CD4-positive, alpha-beta T cell (primary cell): ENCODE measurements at regions not wholly inside any gene's neighbourhood (a gene's known extent, or its start where the extent isn't known, plus 50 kb on each side); places are given as distances from the start of the nearest gene placed in this dataset.

Source experiments
- ATAC-seq: fragments of 200-7000 bp; cut with Tn5 transposase; one replicate; pipeline ENCODE4 v1.10.0; 2022; ENCODE audit warnings: mild to moderate bottlenecking; ENCODE audit not compliant: poor library complexity
- CTCF ChIA-PET: fragments of 350-600 bp; sonication (Branson Sonifier 250); formaldehyde crosslinking; loops from one replicate; lab custom pipeline; 2021; ENCODE audit warnings: antibody characterized with exemption, inconsistent platforms; lab: Charles Lee
- POLR2A ChIA-PET: fragments of 350-600 bp; sonication (Branson Sonifier 250); formaldehyde crosslinking; loops from one replicate; lab custom pipeline; 2021; ENCODE audit warnings: antibody characterized with exemption, inconsistent platforms; lab: Charles Lee
- DNase-seq, 14 experiments: peaks; one replicate each; pipeline ENCODE4 v3.0.0-alpha.2; 2013 to 2020; ENCODE audit warnings: mixed read lengths in 2 of 14
- H3K27ac ChIP-seq, 2 donors: one replicate each; pipeline versions ENCODE4 v1.5.1 to v1.7.0; 2013; ENCODE audit warnings: low read length in 2 of 2, low read depth in 1 of 2, mild to moderate bottlenecking in 1 of 2
- H3K27me3 ChIP-seq, 2 experiments: 1 replicate in 1 of 2; 2 replicates in 1 of 2; pipeline versions ENCODE4 v1.6.1 to v1.7.0; 2013; ENCODE audit warnings: low read length in 2 of 2, control low read depth in 1 of 2, mild to moderate bottlenecking in 1 of 2, moderate library complexity in 1 of 2; ENCODE audit not compliant: insufficient read depth in 2 of 2, control insufficient read depth in 1 of 2
- H3K36me3 ChIP-seq: one replicate; pipeline ENCODE4 v1.6.1; 2013; ENCODE audit warnings: low read length, control low read depth; ENCODE audit not compliant: insufficient read depth
- H3K4me1 ChIP-seq: one replicate; pipeline ENCODE4 v1.6.1; 2013; ENCODE audit warnings: low read length, control low read depth; ENCODE audit not compliant: insufficient read depth
- H3K4me3 ChIP-seq: one replicate; pipeline ENCODE4 v1.5.1; 2013; ENCODE audit warnings: mild to moderate bottlenecking, low read length, moderate library complexity
- H3K9me3 ChIP-seq, 2 experiments: 1 replicate in 1 of 2; 2 replicates in 1 of 2; pipeline versions ENCODE4 v1.6.1 to v1.7.0; 2013; ENCODE audit warnings: low read length in 2 of 2, mild to moderate bottlenecking in 2 of 2, control low read depth in 1 of 2, moderate library complexity in 1 of 2; ENCODE audit not compliant: control insufficient read depth in 1 of 2, insufficient read depth in 1 of 2
- H3K27ac Mint-ChIP-seq: one replicate; pipeline ENCODE4 v1.8.0; 2020; ENCODE audit warnings: mixed read lengths
- H3K27me3 Mint-ChIP-seq: one replicate; pipeline ENCODE4 v1.8.0; 2021; ENCODE audit warnings: mixed read lengths
- H3K36me3 Mint-ChIP-seq: one replicate; pipeline ENCODE4 v1.8.0; 2021; ENCODE audit warnings: low read depth, mixed read lengths
- H3K4me1 Mint-ChIP-seq: one replicate; pipeline ENCODE4 v1.8.0; 2021; ENCODE audit warnings: low read depth, mixed read lengths
- H3K4me3 Mint-ChIP-seq: one replicate; pipeline ENCODE4 v1.8.0; 2020; ENCODE audit warnings: mild to moderate bottlenecking, mixed read lengths
- H3K9me3 Mint-ChIP-seq: one replicate; pipeline ENCODE4 v1.8.0; 2020; ENCODE audit warnings: mixed read lengths
- CTCF ChIP-seq: fragments of 200-600 bp; IDR thresholded peaks from one replicate; pipeline ENCODE4 v1.8.0; 2022; ENCODE audit warnings: antibody characterized with exemption, mild to moderate bottlenecking
- intact Hi-C, 2 experiments: fragments of 100-400 bp; cut with DNase I in 1 of 2; cut with micrococcal nuclease in 1 of 2; formaldehyde crosslinking; loops; one replicate each; pipeline versions ENCODE4 v1.15.1 to v1.9.0; 2023 to 2025; cut with DNase I, micrococcal nuclease

GRCh38 chr6:139514819-139515218 is 140.4 kb upstream of the CITED2 start:
- H3K27ac ChIP-seq = no peak overlapping the region
- H3K4me3 ChIP-seq = no peak overlapping the region
- DNase-seq (no peak), ATAC-seq (no peak)
- ChIA-PET CTCF (no interaction called here), POLR2A (no interaction called here)
- Mint-ChIP-seq H3K4me1 (no peaks in the 10 kb centered on the region), H3K9me3 (no peaks in the 10 kb centered on the region), H3K36me3 (no peaks in the 10 kb centered on the region), H3K4me3 (no peak overlapping the region), H3K27ac (no peak overlapping the region), H3K27me3 (no peaks in the 10 kb centered on the region)
- no peaks in the 10 kb centered on the region for H3K4me1 ChIP-seq
- TF ChIP-seq CTCF = no peak
- H3K36me3 ChIP-seq = no peaks in the 10 kb centered on the region
- no peaks in the 10 kb centered on the region for H3K9me3 ChIP-seq
- H3K27me3 ChIP-seq = no peaks in the 10 kb centered on the region
- intact Hi-C loops = no loop called here

GRCh38 chr6:139510040-139510790 is 135.8 kb upstream of the CITED2 start:
- no peak overlapping the region for H3K27ac Mint-ChIP-seq
- H3K27me3 Mint-ChIP-seq = no peaks in the 10 kb centered on the region
- no peak overlapping the region for H3K27ac ChIP-seq
- POLR2A ChIA-PET = no interaction called here
- H3K4me3 ChIP-seq = no peak overlapping the region
- no peaks in the 10 kb centered on the region for H3K4me1 Mint-ChIP-seq
- no peak overlapping the region for H3K4me3 Mint-ChIP-seq
- ATAC-seq (no peak), DNase-seq (no peak)
- CTCF ChIA-PET = no interaction called here
- no peaks in the 10 kb centered on the region for H3K36me3 Mint-ChIP-seq
- H3K9me3 Mint-ChIP-seq = no peaks in the 10 kb centered on the region
- no peaks in the 10 kb centered on the region for H3K4me1 ChIP-seq
- intact Hi-C loops = no loop called here
- no peaks in the 10 kb centered on the region for H3K27me3 ChIP-seq
- H3K36me3 ChIP-seq = no peaks in the 10 kb centered on the region
- no peak for TF ChIP-seq CTCF
- no peaks in the 10 kb centered on the region for H3K9me3 ChIP-seq

GRCh38 chr6:139509167-139509566 is 134.7 kb upstream of the CITED2 start:
- intact Hi-C loops = loop anchor here in 1 of 2 experiments (10.0 kb wide), 1 partner anchor 96 kb away; no protein-coding TSS in a partner anchor
- ChIA-PET CTCF (no interaction called here), POLR2A (no interaction called here)
- Mint-ChIP-seq H3K36me3 (no peaks in the 10 kb centered on the region), H3K27ac (no peak overlapping the region), H3K9me3 (no peaks in the 10 kb centered on the region), H3K4me3 (no peak overlapping the region), H3K27me3 (no peaks in the 10 kb centered on the region), H3K4me1 (no peaks in the 10 kb centered on the region)
- Histone ChIP-seq H3K4me3 (no peak overlapping the region), H3K36me3 (no peaks in the 10 kb centered on the region), H3K9me3 (no peaks in the 10 kb centered on the region), H3K27ac (no peak overlapping the region), H3K27me3 (no peaks in the 10 kb centered on the region), H3K4me1 (no peaks in the 10 kb centered on the region)
- TF ChIP-seq CTCF = no peak
- DNase-seq (no peak), ATAC-seq (no peak)
